Astrocyte (in vitro differentiated cells and primary cell): ENCODE measurements at regions not wholly inside any gene's neighbourhood (a gene's known extent, or its start where the extent isn't known, plus 50 kb on each side); places are given as distances from the start of the nearest gene placed in this dataset.

ENCODE experiments used
- DNase-seq: peaks from one replicate; pipeline ENCODE4 v3.0.0-alpha.2; 2010; ENCODE audit warnings: low read depth
- FAIRE-seq: peaks from 2 replicates; lab custom pipeline; 2011; peaks lifted over from hg19 to GRCh38; lab: Jason Lieb, UNC
- H2AFZ ChIP-seq: 2 replicates; pipeline ENCODE4 v1.6.0; 2012; ENCODE audit warnings: low read depth, low read length, inconsistent platforms
- H3K27ac ChIP-seq: 2 replicates; pipeline ENCODE4 v1.5.1; 2011; ENCODE audit warnings: low read depth, low read length, inconsistent platforms
- H3K27me3 ChIP-seq: 2 replicates; pipeline ENCODE4 v1.6.0; 2011; ENCODE audit warnings: low read length, inconsistent platforms; ENCODE audit not compliant: insufficient read depth
- H3K36me3 ChIP-seq: 2 replicates; pipeline ENCODE4 v1.5.1; 2011; ENCODE audit warnings: low read length, inconsistent platforms; ENCODE audit not compliant: insufficient read depth
- H3K4me1 ChIP-seq: 2 replicates; pipeline ENCODE4 v1.5.1; 2011; ENCODE audit warnings: low read length, inconsistent platforms; ENCODE audit not compliant: insufficient read depth
- H3K4me2 ChIP-seq: 2 replicates; pipeline ENCODE4 v1.6.0; 2012; ENCODE audit warnings: low read length, inconsistent platforms
- H3K4me3 ChIP-seq: 2 replicates; pipeline ENCODE4 v1.5.1; 2011; ENCODE audit warnings: low read depth, mild to moderate bottlenecking, low read length, inconsistent platforms; ENCODE audit not compliant: insufficient read depth
- H3K79me2 ChIP-seq: 2 replicates; pipeline ENCODE4 v1.6.0; 2012; ENCODE audit warnings: mild to moderate bottlenecking, low read length, inconsistent platforms; ENCODE audit not compliant: insufficient read depth
- H3K9ac ChIP-seq: 2 replicates; pipeline ENCODE4 v1.6.0; 2012; ENCODE audit warnings: mild to moderate bottlenecking, low read length, inconsistent platforms
- H3K9me3 ChIP-seq: 2 replicates; pipeline ENCODE4 v1.5.1; 2012; ENCODE audit warnings: low read depth, mild to moderate bottlenecking, low read length, inconsistent platforms; ENCODE audit not compliant: insufficient read depth
- H4K20me1 ChIP-seq: 2 replicates; pipeline ENCODE4 v1.6.0; 2012; ENCODE audit warnings: low read length, inconsistent platforms; ENCODE audit not compliant: insufficient read depth
- H3K27ac Mint-ChIP-seq: one replicate; pipeline ENCODE4 v1.8.0; 2021; ENCODE audit warnings: mild to moderate bottlenecking, mixed read lengths; ENCODE audit not compliant: unreplicated experiment
- H3K27me3 Mint-ChIP-seq: one replicate; pipeline ENCODE4 v1.8.0; 2021; ENCODE audit warnings: low read depth, mixed read lengths; ENCODE audit not compliant: unreplicated experiment
- H3K36me3 Mint-ChIP-seq: one replicate; pipeline ENCODE4 v1.8.0; 2021; ENCODE audit warnings: low read depth, mixed read lengths; ENCODE audit not compliant: unreplicated experiment
- H3K4me1 Mint-ChIP-seq: one replicate; pipeline ENCODE4 v1.8.0; 2021; ENCODE audit warnings: low read depth, mixed read lengths; ENCODE audit not compliant: unreplicated experiment
- H3K4me3 Mint-ChIP-seq: one replicate; pipeline ENCODE4 v1.8.0; 2021; ENCODE audit warnings: mild to moderate bottlenecking, moderate library complexity, mixed read lengths; ENCODE audit not compliant: unreplicated experiment
- H3K9me3 Mint-ChIP-seq: one replicate; pipeline ENCODE4 v1.8.0; 2021; ENCODE audit warnings: mild to moderate bottlenecking, mixed read lengths; ENCODE audit not compliant: unreplicated experiment
- CTCF ChIP-seq: IDR thresholded peaks from 2 replicates; pipeline ENCODE4 v1.5.1; 2011; ENCODE audit warnings: low read depth, mild to moderate bottlenecking, inconsistent platforms, low read length, moderate library complexity; ENCODE audit not compliant: insufficient read depth
- EZH2 ChIP-seq: IDR thresholded peaks from 2 replicates; pipeline ENCODE4 v1.6.1; 2012; ENCODE audit warnings: mild to moderate bottlenecking, low read length, inconsistent platforms; ENCODE audit not compliant: insufficient read depth

- H4K20me1 ChIP-seq: no peaks in the 10 kb centered on the region
- H3K4me2 ChIP-seq: no peak overlapping the region
- DNase-seq (no peak), FAIRE-seq (no peak)
- H3K4me3 Mint-ChIP-seq: no peak overlapping the region
- no peaks in the 10 kb centered on the region for H3K4me1 ChIP-seq
- no peaks in the 10 kb centered on the region for H3K27me3 ChIP-seq
- H3K9me3 ChIP-seq: no peaks in the 10 kb centered on the region
- H3K36me3 ChIP-seq: no peaks in the 10 kb centered on the region
- TF ChIP-seq EZH2: no peak
- TF ChIP-seq CTCF: no peak
- no peaks in the 10 kb centered on the region for H3K36me3 Mint-ChIP-seq
- no peaks in the 10 kb centered on the region for H3K4me1 Mint-ChIP-seq
- H3K9me3 Mint-ChIP-seq: no peaks in the 10 kb centered on the region
- H3K27me3 Mint-ChIP-seq: no peaks in the 10 kb centered on the region
- no peaks in the 10 kb centered on the region for H3K79me2 ChIP-seq
- no peak overlapping the region for H3K27ac ChIP-seq
- H2AFZ ChIP-seq: no peak overlapping the region
- no peak overlapping the region for H3K27ac Mint-ChIP-seq
- no peak overlapping the region for H3K9ac ChIP-seq
- no peak overlapping the region for H3K4me3 ChIP-seq
These were observed 142.9 kb upstream of the NR2F2 start for GRCh38 chr15:96187341-96188305.

- Histone ChIP-seq H3K27ac (no peak overlapping the region), H3K9ac (no peak overlapping the region), H3K27me3 (no peaks in the 10 kb centered on the region), H2AFZ (no peak overlapping the region), H4K20me1 (no peaks in the 10 kb centered on the region), H3K79me2 (no peaks in the 10 kb centered on the region), H3K9me3 (no peaks in the 10 kb centered on the region), H3K4me3 (no peak overlapping the region), H3K4me1 (no peaks in the 10 kb centered on the region), H3K36me3 (no peaks in the 10 kb centered on the region), H3K4me2 (no peak overlapping the region)
- DNase-seq (no peak), FAIRE-seq (no peak)
- TF ChIP-seq CTCF: no peak
- TF ChIP-seq EZH2: no peak
- H3K27ac Mint-ChIP-seq: no peak overlapping the region
- no peak overlapping the region for H3K4me3 Mint-ChIP-seq
- peaks cover 4% of the 10 kb centered on the region for H3K4me1 Mint-ChIP-seq
- H3K9me3 Mint-ChIP-seq: peaks cover 8% of the 10 kb centered on the region
- H3K36me3 Mint-ChIP-seq: no peaks in the 10 kb centered on the region
- peaks cover 8% of the 10 kb centered on the region for H3K27me3 Mint-ChIP-seq
These were observed 132.8 kb upstream of the NR2F2 start for GRCh38 chr15:96197721-96198120.

GRCh38 chr15:96199111-96199510 lies 131.4 kb upstream of the NR2F2 start:
- DNase-seq: no peak
- no peaks in the 10 kb centered on the region for H4K20me1 ChIP-seq
- no peak overlapping the region for H3K9ac ChIP-seq
- no peak for FAIRE-seq
- Mint-ChIP-seq H3K4me3 (no peak overlapping the region), H3K27ac (no peak overlapping the region), H3K4me1 (peaks cover 4% of the 10 kb centered on the region), H3K27me3 (peaks cover 8% of the 10 kb centered on the region), H3K36me3 (no peaks in the 10 kb centered on the region), H3K9me3 (peaks cover 8% of the 10 kb centered on the region)
- H3K27me3 ChIP-seq: no peaks in the 10 kb centered on the region
- TF ChIP-seq CTCF: no peak
- no peak for TF ChIP-seq EZH2
- H3K9me3 ChIP-seq: no peaks in the 10 kb centered on the region
- no peaks in the 10 kb centered on the region for H3K4me1 ChIP-seq
- no peak overlapping the region for H2AFZ ChIP-seq
- H3K4me3 ChIP-seq: no peak overlapping the region
- H3K4me2 ChIP-seq: no peak overlapping the region
- H3K36me3 ChIP-seq: no peaks in the 10 kb centered on the region
- H3K79me2 ChIP-seq: no peaks in the 10 kb centered on the region
- H3K27ac ChIP-seq: no peak overlapping the region
